ENCODE measurements at regions not wholly inside any gene's neighbourhood (a gene's known extent, or its start where the extent isn't known, plus 50 kb on each side); places are given as distances from the start of the nearest gene placed in this dataset.

- no TSS peak for BruUV-seq (replicated peaks)
- TF ChIP-seq, protein P1, sequence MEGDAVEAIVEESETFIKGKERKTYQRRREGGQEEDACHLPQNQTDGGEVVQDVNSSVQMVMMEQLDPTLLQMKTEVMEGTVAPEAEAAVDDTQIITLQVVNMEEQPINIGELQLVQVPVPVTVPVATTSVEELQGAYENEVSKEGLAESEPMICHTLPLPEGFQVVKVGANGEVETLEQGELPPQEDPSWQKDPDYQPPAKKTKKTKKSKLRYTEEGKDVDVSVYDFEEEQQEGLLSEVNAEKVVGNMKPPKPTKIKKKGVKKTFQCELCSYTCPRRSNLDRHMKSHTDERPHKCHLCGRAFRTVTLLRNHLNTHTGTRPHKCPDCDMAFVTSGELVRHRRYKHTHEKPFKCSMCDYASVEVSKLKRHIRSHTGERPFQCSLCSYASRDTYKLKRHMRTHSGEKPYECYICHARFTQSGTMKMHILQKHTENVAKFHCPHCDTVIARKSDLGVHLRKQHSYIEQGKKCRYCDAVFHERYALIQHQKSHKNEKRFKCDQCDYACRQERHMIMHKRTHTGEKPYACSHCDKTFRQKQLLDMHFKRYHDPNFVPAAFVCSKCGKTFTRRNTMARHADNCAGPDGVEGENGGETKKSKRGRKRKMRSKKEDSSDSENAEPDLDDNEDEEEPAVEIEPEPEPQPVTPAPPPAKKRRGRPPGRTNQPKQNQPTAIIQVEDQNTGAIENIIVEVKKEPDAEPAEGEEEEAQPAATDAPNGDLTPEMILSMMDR (IDR thresholded peaks at IDR 0.05; ENCODE audit: unreplicated experiment), result no peak
- CTCF ChIA-PET, result no interaction called here
- H3K36me3 Mint-ChIP-seq (ENCODE audit: insufficient read depth, unreplicated experiment), result no peaks in the 10 kb centered on the region
- no peak overlapping the region for H3K4me3 Mint-ChIP-seq (ENCODE audit: low read depth, unreplicated experiment)
- H3K4me1 Mint-ChIP-seq (ENCODE audit: low read depth, unreplicated experiment), result no peaks in the 10 kb centered on the region
- no peak for DNase-seq
- peaks cover 23% of the 10 kb centered on the region for H3K27me3 Mint-ChIP-seq (ENCODE audit: unreplicated experiment)
- H3K9me3 Mint-ChIP-seq (ENCODE audit: low read depth, unreplicated experiment), result no peaks in the 10 kb centered on the region
- no peak overlapping the region for H3K27ac Mint-ChIP-seq (ENCODE audit: unreplicated experiment)
- intact Hi-C loops (cut with micrococcal nuclease; ENCODE audit: unreplicated experiment), result no loop called here
These were observed 89.6 kb downstream of the DNAJB9 start for GRCh38 chr7:108659261-108659660.

GRCh38 chr7:108659867-108660266, 90.2 kb downstream of the DNAJB9 start:
- H3K9me3 Mint-ChIP-seq (ENCODE audit: low read depth, unreplicated experiment), result no peaks in the 10 kb centered on the region
- H3K4me3 Mint-ChIP-seq (ENCODE audit: low read depth, unreplicated experiment), result no peak overlapping the region
- TF ChIP-seq, protein P1 (IDR thresholded peaks at IDR 0.05; ENCODE audit: unreplicated experiment), result no peak
- CTCF ChIA-PET, result no interaction called here
- DNase-seq, result no peak
- no peak overlapping the region for H3K27ac Mint-ChIP-seq (ENCODE audit: unreplicated experiment)
- BruUV-seq (replicated peaks), result no TSS peak
- no peaks in the 10 kb centered on the region for H3K36me3 Mint-ChIP-seq (ENCODE audit: insufficient read depth, unreplicated experiment)
- intact Hi-C loops (cut with micrococcal nuclease; ENCODE audit: unreplicated experiment), result no loop called here
- H3K4me1 Mint-ChIP-seq (ENCODE audit: low read depth, unreplicated experiment), result no peaks in the 10 kb centered on the region
- peaks cover 23% of the 10 kb centered on the region for H3K27me3 Mint-ChIP-seq (ENCODE audit: unreplicated experiment)

- Mint-ChIP-seq H3K27ac (ENCODE audit: unreplicated experiment) (no peak overlapping the region), H3K27me3 (ENCODE audit: unreplicated experiment) (peaks cover 23% of the 10 kb centered on the region), H3K4me3 (ENCODE audit: low read depth, unreplicated experiment) (no peak overlapping the region), H3K4me1 (ENCODE audit: low read depth, unreplicated experiment) (no peaks in the 10 kb centered on the region), H3K9me3 (ENCODE audit: low read depth, unreplicated experiment) (no peaks in the 10 kb centered on the region), H3K36me3 (ENCODE audit: insufficient read depth, unreplicated experiment) (no peaks in the 10 kb centered on the region)
- no TSS peak for BruUV-seq (replicated peaks)
- intact Hi-C loops (cut with micrococcal nuclease; ENCODE audit: unreplicated experiment), result no loop called here
- TF ChIP-seq, protein P1 (IDR thresholded peaks at IDR 0.05; ENCODE audit: unreplicated experiment), result no peak
- CTCF ChIA-PET, result no interaction called here
- DNase-seq, result peak; percentile 2
These were observed 90.8 kb downstream of the DNAJB9 start for GRCh38 chr7:108660465-108660864.

GRCh38 chr7:108662783-108663362, 93.2 kb downstream of the DNAJB9 start:
- Mint-ChIP-seq H3K27me3 (ENCODE audit: unreplicated experiment) (peaks cover 22% of the 10 kb centered on the region), H3K36me3 (ENCODE audit: insufficient read depth, unreplicated experiment) (no peaks in the 10 kb centered on the region), H3K4me3 (ENCODE audit: low read depth, unreplicated experiment) (no peak overlapping the region), H3K27ac (ENCODE audit: unreplicated experiment) (no peak overlapping the region), H3K4me1 (ENCODE audit: low read depth, unreplicated experiment) (no peaks in the 10 kb centered on the region), H3K9me3 (ENCODE audit: low read depth, unreplicated experiment) (no peaks in the 10 kb centered on the region)
- CTCF ChIA-PET, result no interaction called here
- intact Hi-C loops (cut with micrococcal nuclease; ENCODE audit: unreplicated experiment), result no loop called here
- TF ChIP-seq, protein P1 (IDR thresholded peaks at IDR 0.05; ENCODE audit: unreplicated experiment), result no peak
- no TSS peak for BruUV-seq (replicated peaks)
- DNase-seq, result no peak
